Loucy (cell line): ENCODE measurements at regions not wholly inside any gene's neighbourhood (a gene's known extent, or its start where the extent isn't known, plus 50 kb on each side); places are given as distances from the start of the nearest gene placed in this dataset.

ENCODE experiments used
- EZH2phosphoT487 ChIP-seq: fragments of 200-600 bp; IDR thresholded peaks from 2 replicates; pipeline ENCODE4 v1.6.1; 2018; ENCODE audit warnings: antibody characterized with exemption, mild to moderate bottlenecking, moderate library complexity, borderline replicate concordance
- TF ChIP-seq, protein P1 (sequence below): fragments of 200-600 bp; sonication (generic); conservative IDR thresholded peaks from 2 replicates; pipeline ENCODE4 v1.5.1; 2014; ENCODE audit warnings: mild to moderate bottlenecking, antibody characterized with exemption, low read length

DNA sequence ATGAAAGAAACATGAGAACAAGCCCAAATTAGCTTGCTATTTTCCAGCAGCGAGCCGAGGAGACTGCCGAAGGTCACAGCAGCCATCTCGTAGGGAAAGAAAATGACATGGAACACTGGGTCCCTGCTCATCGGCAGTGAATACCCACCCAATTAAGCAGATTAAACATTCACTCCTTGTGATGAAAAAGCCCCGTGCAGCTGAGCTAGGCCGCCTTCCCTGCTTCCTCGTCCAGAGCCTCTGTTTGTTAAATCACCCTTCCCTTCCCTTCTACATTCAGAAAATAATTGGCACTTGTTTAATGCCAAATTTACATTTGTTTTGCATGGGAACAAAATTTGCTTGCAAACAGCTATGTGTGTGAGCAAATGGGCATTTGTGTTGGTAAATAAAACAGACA lies 342.5 kb downstream of the RMST start:
- TF ChIP-seq, protein P1, sequence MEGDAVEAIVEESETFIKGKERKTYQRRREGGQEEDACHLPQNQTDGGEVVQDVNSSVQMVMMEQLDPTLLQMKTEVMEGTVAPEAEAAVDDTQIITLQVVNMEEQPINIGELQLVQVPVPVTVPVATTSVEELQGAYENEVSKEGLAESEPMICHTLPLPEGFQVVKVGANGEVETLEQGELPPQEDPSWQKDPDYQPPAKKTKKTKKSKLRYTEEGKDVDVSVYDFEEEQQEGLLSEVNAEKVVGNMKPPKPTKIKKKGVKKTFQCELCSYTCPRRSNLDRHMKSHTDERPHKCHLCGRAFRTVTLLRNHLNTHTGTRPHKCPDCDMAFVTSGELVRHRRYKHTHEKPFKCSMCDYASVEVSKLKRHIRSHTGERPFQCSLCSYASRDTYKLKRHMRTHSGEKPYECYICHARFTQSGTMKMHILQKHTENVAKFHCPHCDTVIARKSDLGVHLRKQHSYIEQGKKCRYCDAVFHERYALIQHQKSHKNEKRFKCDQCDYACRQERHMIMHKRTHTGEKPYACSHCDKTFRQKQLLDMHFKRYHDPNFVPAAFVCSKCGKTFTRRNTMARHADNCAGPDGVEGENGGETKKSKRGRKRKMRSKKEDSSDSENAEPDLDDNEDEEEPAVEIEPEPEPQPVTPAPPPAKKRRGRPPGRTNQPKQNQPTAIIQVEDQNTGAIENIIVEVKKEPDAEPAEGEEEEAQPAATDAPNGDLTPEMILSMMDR = no peak
- TF ChIP-seq EZH2phosphoT487 = no peak
